Caco-2 (cell line): ENCODE measurements at regions not wholly inside any gene's neighbourhood (a gene's known extent, or its start where the extent isn't known, plus 50 kb on each side); places are given as distances from the start of the nearest gene placed in this dataset.

Experiments used
- BruUV-seq: library from RNA; stranded (reverse); fragments of 400-500 nt; replicated peaks from 2 replicates; lab custom pipeline; 2021; lab: Mats Ljungman, UMichigan
- CTCF ChIA-PET: fragments of 300-600 bp; sonication (Branson Sonifier 250); formaldehyde crosslinking; loops from one replicate; lab custom pipeline; 2022; ENCODE audit warnings: antibody characterized with exemption; lab: Charles Lee
- POLR2A ChIA-PET: fragments of 300-600 bp; sonication (Branson Sonifier 250); formaldehyde crosslinking; loops from one replicate; lab custom pipeline; 2022; ENCODE audit warnings: antibody characterized with exemption; lab: Charles Lee
- DNase-seq, 2 experiments: peaks; one replicate each; pipeline versions ENCODE4 v3.0.0 to v3.0.0-alpha.2; 2020 to 2022
- H3K27me3 ChIP-seq: replicated peaks from 2 replicates; pipeline ENCODE4 v1.6.0; 2011; ENCODE audit warnings: low read length; ENCODE audit not compliant: control insufficient read depth, insufficient read depth
- H3K36me3 ChIP-seq: 2 replicates; pipeline ENCODE4 v1.5.1; 2011; ENCODE audit warnings: low read length; ENCODE audit not compliant: control insufficient read depth, insufficient read depth
- H3K4me1 ChIP-seq: fragments of 250-450 bp; sonication (Bioruptor Pico); 2 replicates; pipeline ENCODE4 v1.5.1; 2020; ENCODE audit warnings: mild to moderate bottlenecking
- H3K4me3 ChIP-seq: 2 replicates; pipeline ENCODE4 v1.5.1; 2011; ENCODE audit warnings: low read depth, mild to moderate bottlenecking, control low read depth, low read length
- H3K9me3 ChIP-seq: fragments of 250-450 bp; sonication (Bioruptor Pico); 2 replicates; pipeline ENCODE4 v1.5.1; 2020; ENCODE audit warnings: mild to moderate bottlenecking, moderate library complexity
- H3K27ac Mint-ChIP-seq: one replicate; pipeline ENCODE4 v1.8.0; 2022; ENCODE audit warnings: mixed read lengths; ENCODE audit not compliant: unreplicated experiment
- H3K27me3 Mint-ChIP-seq: one replicate; pipeline ENCODE4 v1.8.0; 2022; ENCODE audit warnings: mixed read lengths; ENCODE audit not compliant: insufficient read depth, unreplicated experiment
- H3K36me3 Mint-ChIP-seq: one replicate; pipeline ENCODE4 v1.8.0; 2022; ENCODE audit warnings: mild to moderate bottlenecking, mixed read lengths; ENCODE audit not compliant: insufficient read depth, unreplicated experiment
- H3K4me1 Mint-ChIP-seq: one replicate; pipeline ENCODE4 v1.8.0; 2022; ENCODE audit warnings: low read depth, mixed read lengths; ENCODE audit not compliant: unreplicated experiment
- H3K4me3 Mint-ChIP-seq: one replicate; pipeline ENCODE4 v1.8.0; 2022; ENCODE audit warnings: mild to moderate bottlenecking, moderate library complexity, mixed read lengths; ENCODE audit not compliant: unreplicated experiment
- H3K9me3 Mint-ChIP-seq: one replicate; pipeline ENCODE4 v1.8.0; 2022; ENCODE audit warnings: mixed read lengths; ENCODE audit not compliant: unreplicated experiment
- intact Hi-C: fragments of 100-400 bp; cut with micrococcal nuclease; formaldehyde crosslinking; loops from one replicate; pipeline ENCODE4 v1.10.0; 2022; ENCODE audit not compliant: unreplicated experiment
- TF ChIP-seq, protein P1 (sequence below), 2 experiments: fragments of 200-600 bp in 1 of 2; IDR thresholded peaks; 1 replicate in 1 of 2; 2 replicates in 1 of 2; pipeline versions ENCODE4 v1.5.1 to v1.8.0; 2011 to 2022; ENCODE audit warnings: antibody characterized with exemption in 1 of 2, control low read depth in 1 of 2, inconsistent platforms in 1 of 2, low read depth in 1 of 2, low read length in 1 of 2, mild to moderate bottlenecking in 1 of 2, moderate library complexity in 1 of 2; ENCODE audit not compliant: insufficient read depth in 1 of 2, severe bottlenecking in 1 of 2, unreplicated experiment in 1 of 2

DNA sequence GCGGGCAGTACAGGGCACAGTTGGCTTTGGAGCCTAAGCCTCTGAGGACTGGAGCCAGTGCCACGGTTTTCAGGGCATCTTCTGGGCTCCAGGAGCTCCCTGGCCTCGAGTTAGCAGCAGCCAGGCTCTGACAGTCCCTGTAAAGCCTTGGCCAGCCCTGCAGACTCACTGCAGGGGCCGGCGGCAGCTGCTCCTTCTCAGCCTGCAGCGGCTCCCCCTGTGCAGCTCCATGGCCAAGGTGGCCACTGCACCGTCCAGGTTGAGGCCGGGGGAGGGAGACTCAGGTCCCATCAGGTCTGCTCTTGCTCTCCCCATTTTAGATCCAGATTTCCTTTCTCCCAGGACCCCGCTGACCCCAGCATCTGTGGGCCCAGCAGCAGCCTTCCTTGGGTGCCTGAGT is 1461.1 kb downstream of the BRD1 start:
- intact Hi-C loops: no loop called here
- Histone ChIP-seq H3K4me3 (no peak overlapping the region), H3K36me3 (no peaks in the 10 kb centered on the region), H3K27me3 (no peaks in the 10 kb centered on the region), H3K4me1 (peaks cover 12% of the 10 kb centered on the region), H3K9me3 (no peaks in the 10 kb centered on the region)
- ChIA-PET POLR2A (no interaction called here), CTCF (no interaction called here)
- Mint-ChIP-seq H3K36me3 (no peaks in the 10 kb centered on the region), H3K27me3 (no peaks in the 10 kb centered on the region), H3K4me1 (no peaks in the 10 kb centered on the region), H3K4me3 (no peak overlapping the region), H3K9me3 (no peaks in the 10 kb centered on the region), H3K27ac (no peak overlapping the region)
- no peak for DNase-seq
- TF ChIP-seq, protein P1, sequence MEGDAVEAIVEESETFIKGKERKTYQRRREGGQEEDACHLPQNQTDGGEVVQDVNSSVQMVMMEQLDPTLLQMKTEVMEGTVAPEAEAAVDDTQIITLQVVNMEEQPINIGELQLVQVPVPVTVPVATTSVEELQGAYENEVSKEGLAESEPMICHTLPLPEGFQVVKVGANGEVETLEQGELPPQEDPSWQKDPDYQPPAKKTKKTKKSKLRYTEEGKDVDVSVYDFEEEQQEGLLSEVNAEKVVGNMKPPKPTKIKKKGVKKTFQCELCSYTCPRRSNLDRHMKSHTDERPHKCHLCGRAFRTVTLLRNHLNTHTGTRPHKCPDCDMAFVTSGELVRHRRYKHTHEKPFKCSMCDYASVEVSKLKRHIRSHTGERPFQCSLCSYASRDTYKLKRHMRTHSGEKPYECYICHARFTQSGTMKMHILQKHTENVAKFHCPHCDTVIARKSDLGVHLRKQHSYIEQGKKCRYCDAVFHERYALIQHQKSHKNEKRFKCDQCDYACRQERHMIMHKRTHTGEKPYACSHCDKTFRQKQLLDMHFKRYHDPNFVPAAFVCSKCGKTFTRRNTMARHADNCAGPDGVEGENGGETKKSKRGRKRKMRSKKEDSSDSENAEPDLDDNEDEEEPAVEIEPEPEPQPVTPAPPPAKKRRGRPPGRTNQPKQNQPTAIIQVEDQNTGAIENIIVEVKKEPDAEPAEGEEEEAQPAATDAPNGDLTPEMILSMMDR (IDR thresholded peaks at IDR 0.05; ENCODE audit: insufficient read depth in 1 of 2, low read depth in 1 of 2, low read length in 1 of 2, severe bottlenecking in 1 of 2, unreplicated experiment in 1 of 2): no peak
- no TSS peak for BruUV-seq

DNA sequence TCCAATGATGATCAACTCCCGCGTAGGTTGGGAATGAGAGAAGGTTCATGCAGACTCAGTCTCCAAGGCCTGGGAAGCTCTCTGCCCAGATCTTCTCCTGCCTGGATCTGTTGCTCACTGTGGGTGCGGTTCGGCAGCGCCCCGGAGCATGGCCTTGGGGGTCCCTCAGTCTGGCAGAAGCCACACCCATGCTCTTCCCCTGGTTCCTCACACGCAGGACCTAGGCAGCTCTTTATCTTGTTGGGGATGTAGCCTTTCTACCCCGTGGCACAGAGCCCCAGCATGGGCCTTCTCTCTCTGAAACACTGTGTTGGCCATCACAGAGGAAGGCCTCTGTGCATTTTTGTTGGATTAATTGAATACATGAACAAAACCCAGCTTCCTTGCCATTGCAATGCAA is 1461.6 kb downstream of the BRD1 start:
- ChIA-PET POLR2A (no interaction called here), CTCF (no interaction called here)
- no TSS peak for BruUV-seq
- TF ChIP-seq, protein P1 (IDR thresholded peaks at IDR 0.05; ENCODE audit: insufficient read depth in 1 of 2, low read depth in 1 of 2, low read length in 1 of 2, severe bottlenecking in 1 of 2, unreplicated experiment in 1 of 2): no peak
- H3K27ac Mint-ChIP-seq: no peak overlapping the region
- Histone ChIP-seq H3K4me3 (no peak overlapping the region), H3K4me1 (peaks cover 12% of the 10 kb centered on the region), H3K36me3 (no peaks in the 10 kb centered on the region), H3K27me3 (no peaks in the 10 kb centered on the region), H3K9me3 (no peaks in the 10 kb centered on the region)
- no peak for DNase-seq
- H3K4me3 Mint-ChIP-seq: no peak overlapping the region
- intact Hi-C loops: no loop called here
- no peaks in the 10 kb centered on the region for H3K36me3 Mint-ChIP-seq
- H3K27me3 Mint-ChIP-seq: no peaks in the 10 kb centered on the region
- H3K9me3 Mint-ChIP-seq: no peaks in the 10 kb centered on the region
- H3K4me1 Mint-ChIP-seq: no peaks in the 10 kb centered on the region

DNA sequence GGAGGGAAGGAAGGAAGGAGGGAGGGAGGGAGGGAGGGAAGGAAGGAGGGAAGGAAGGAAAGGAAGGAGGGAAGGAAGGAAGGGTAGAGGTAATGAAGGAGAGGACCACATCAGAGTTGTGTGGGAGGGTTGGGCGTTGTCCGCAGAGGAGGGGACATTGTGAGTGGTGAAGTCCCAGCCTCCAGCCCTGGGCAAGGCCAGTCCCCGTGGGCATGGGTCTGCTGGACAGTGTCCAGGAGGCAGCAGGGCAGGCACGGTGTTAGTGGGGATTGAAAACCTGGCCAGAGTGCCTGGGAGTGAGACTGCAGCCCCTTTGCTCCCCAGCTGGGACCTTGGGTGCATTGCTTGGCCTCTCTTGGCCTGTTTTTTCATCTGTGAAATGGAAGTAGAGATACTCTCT is 1462.3 kb downstream of the BRD1 start:
- no TSS peak for BruUV-seq
- Histone ChIP-seq H3K4me3 (no peak overlapping the region), H3K4me1 (peaks cover 8% of the 10 kb centered on the region), H3K9me3 (no peaks in the 10 kb centered on the region), H3K27me3 (no peaks in the 10 kb centered on the region), H3K36me3 (no peaks in the 10 kb centered on the region)
- no peak for DNase-seq
- Mint-ChIP-seq H3K4me1 (no peaks in the 10 kb centered on the region), H3K27ac (no peak overlapping the region), H3K9me3 (no peaks in the 10 kb centered on the region), H3K27me3 (no peaks in the 10 kb centered on the region), H3K36me3 (no peaks in the 10 kb centered on the region), H3K4me3 (no peak overlapping the region)
- ChIA-PET POLR2A (no interaction called here), CTCF (no interaction called here)
- TF ChIP-seq, protein P1 (IDR thresholded peaks at IDR 0.05; ENCODE audit: insufficient read depth in 1 of 2, low read depth in 1 of 2, low read length in 1 of 2, severe bottlenecking in 1 of 2, unreplicated experiment in 1 of 2): no peak
- intact Hi-C loops: no loop called here
